ENCODE measurements at regions not wholly inside any gene's neighbourhood (a gene's known extent, or its start where the extent isn't known, plus 50 kb on each side); places are given as distances from the start of the nearest gene placed in this dataset.

DNA sequence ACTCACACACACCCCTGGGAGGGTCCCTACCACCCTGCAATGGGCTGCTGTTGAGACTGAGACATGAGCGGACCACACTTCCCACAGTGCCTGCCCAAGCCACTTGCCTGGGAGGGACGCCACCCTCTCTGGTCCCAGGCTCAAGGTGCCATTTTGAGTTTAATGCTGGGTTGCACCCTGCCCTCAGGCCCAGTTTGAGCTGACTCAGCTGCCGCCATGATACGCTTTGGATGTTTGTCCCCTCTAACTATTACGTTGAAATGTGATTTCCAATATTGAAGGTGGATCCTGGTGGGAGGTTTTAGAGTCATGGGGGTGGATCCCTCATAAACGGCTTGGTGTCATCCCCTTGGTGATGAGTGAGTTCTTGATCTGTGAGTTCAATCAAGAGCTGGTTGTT is 76.4 kb upstream of the DYNC1I2 start:
- TF ChIP-seq, protein P1, sequence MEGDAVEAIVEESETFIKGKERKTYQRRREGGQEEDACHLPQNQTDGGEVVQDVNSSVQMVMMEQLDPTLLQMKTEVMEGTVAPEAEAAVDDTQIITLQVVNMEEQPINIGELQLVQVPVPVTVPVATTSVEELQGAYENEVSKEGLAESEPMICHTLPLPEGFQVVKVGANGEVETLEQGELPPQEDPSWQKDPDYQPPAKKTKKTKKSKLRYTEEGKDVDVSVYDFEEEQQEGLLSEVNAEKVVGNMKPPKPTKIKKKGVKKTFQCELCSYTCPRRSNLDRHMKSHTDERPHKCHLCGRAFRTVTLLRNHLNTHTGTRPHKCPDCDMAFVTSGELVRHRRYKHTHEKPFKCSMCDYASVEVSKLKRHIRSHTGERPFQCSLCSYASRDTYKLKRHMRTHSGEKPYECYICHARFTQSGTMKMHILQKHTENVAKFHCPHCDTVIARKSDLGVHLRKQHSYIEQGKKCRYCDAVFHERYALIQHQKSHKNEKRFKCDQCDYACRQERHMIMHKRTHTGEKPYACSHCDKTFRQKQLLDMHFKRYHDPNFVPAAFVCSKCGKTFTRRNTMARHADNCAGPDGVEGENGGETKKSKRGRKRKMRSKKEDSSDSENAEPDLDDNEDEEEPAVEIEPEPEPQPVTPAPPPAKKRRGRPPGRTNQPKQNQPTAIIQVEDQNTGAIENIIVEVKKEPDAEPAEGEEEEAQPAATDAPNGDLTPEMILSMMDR (IDR thresholded peaks at IDR 0.05 in 2 of 3, conservative IDR thresholded peaks at IDR 0.05 in 1 of 3; ENCODE audit: borderline replicate concordance in 1 of 3, insufficient read depth in 1 of 3, low read depth in 2 of 3, low read length in 2 of 3): no peak
- TF ChIP-seq POLR2A (IDR thresholded peaks at IDR 0.05; ENCODE audit: borderline replicate concordance, extremely low read depth, insufficient read depth, insufficient read length) (no peak), FOSL1 (IDR thresholded peaks at IDR 0.05; ENCODE audit: low read depth) (no peak), ZFX (IDR thresholded peaks at IDR 0.05) (no peak), RAD21 (IDR thresholded peaks at IDR 0.05; ENCODE audit: low read depth) (no peak), SP1 (IDR thresholded peaks at IDR 0.05; ENCODE audit: low read depth) (no peak), SRF (IDR thresholded peaks at IDR 0.05; ENCODE audit: low read depth) (no peak), YY1 (IDR thresholded peaks at IDR 0.05; ENCODE audit: extremely low read depth, insufficient replicate concordance, low read depth, low read length) (no peak)
- TF ChIP-seq, protein P2, sequence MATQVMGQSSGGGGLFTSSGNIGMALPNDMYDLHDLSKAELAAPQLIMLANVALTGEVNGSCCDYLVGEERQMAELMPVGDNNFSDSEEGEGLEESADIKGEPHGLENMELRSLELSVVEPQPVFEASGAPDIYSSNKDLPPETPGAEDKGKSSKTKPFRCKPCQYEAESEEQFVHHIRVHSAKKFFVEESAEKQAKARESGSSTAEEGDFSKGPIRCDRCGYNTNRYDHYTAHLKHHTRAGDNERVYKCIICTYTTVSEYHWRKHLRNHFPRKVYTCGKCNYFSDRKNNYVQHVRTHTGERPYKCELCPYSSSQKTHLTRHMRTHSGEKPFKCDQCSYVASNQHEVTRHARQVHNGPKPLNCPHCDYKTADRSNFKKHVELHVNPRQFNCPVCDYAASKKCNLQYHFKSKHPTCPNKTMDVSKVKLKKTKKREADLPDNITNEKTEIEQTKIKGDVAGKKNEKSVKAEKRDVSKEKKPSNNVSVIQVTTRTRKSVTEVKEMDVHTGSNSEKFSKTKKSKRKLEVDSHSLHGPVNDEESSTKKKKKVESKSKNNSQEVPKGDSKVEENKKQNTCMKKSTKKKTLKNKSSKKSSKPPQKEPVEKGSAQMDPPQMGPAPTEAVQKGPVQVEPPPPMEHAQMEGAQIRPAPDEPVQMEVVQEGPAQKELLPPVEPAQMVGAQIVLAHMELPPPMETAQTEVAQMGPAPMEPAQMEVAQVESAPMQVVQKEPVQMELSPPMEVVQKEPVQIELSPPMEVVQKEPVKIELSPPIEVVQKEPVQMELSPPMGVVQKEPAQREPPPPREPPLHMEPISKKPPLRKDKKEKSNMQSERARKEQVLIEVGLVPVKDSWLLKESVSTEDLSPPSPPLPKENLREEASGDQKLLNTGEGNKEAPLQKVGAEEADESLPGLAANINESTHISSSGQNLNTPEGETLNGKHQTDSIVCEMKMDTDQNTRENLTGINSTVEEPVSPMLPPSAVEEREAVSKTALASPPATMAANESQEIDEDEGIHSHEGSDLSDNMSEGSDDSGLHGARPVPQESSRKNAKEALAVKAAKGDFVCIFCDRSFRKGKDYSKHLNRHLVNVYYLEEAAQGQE (IDR thresholded peaks at IDR 0.05; ENCODE audit: low read depth): no peak
- TF ChIP-seq, protein P3, sequence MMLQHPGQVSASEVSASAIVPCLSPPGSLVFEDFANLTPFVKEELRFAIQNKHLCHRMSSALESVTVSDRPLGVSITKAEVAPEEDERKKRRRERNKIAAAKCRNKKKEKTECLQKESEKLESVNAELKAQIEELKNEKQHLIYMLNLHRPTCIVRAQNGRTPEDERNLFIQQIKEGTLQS (IDR thresholded peaks at IDR 0.05): no peak
